Adrenal gland (tissue), 9 donors: ENCODE measurements at regions not wholly inside any gene's neighbourhood (a gene's known extent, or its start where the extent isn't known, plus 50 kb on each side); places are given as distances from the start of the nearest gene placed in this dataset.

ENCODE experiments used
- DNase-seq, 7 donors: peaks; one replicate each; pipeline ENCODE4 v3.0.0-alpha.2; 2019 to 2020
- H3K27ac ChIP-seq, 5 donors: fragments of 200-600 bp; sonication (generic) in 4 of 5; 1 replicate in 3 of 5; 2 replicates in 2 of 5; pipeline versions ENCODE4 v1.5.1 to v1.8.0; 2016 to 2020; ENCODE audit warnings: mild to moderate bottlenecking in 1 of 5
- H3K27me3 ChIP-seq: fragments of 200-600 bp; 2 replicates; pipeline ENCODE4 v1.8.0; 2021
- H3K36me3 ChIP-seq, 2 donors: fragments of 200-600 bp; replicated peaks in 1 of 2; 1 replicate in 1 of 2; 2 replicates in 1 of 2; pipeline versions ENCODE4 v1.5.1 to v1.8.0; 2018 to 2022
- H3K4me1 ChIP-seq, 2 donors: fragments of 200-600 bp; replicated peaks in 1 of 2; 1 replicate in 1 of 2; 2 replicates in 1 of 2; pipeline versions ENCODE4 v1.5.1 to v1.8.0; 2018 to 2021
- H3K4me3 ChIP-seq, 4 donors: fragments of 200-600 bp; sonication (generic) in 3 of 4; one replicate each; pipeline ENCODE4 v1.5.1; 2016 to 2018
- H3K9me3 ChIP-seq, 3 donors: fragments of 200-600 bp; sonication (generic) in 1 of 3; replicated peaks in 1 of 3; 1 replicate in 2 of 3; 2 replicates in 1 of 3; pipeline versions ENCODE4 v1.5.1 to v1.8.0; 2016 to 2021
- CTCF ChIP-seq, 6 experiments: fragments of 450-650 bp in 4 of 6; fragments of 200-600 bp in 2 of 6; sonication (generic) in 1 of 6; IDR thresholded peaks; 1 replicate in 5 of 6; 2 replicates in 1 of 6; pipeline versions ENCODE4 v1.5.1 to v1.8.0; 2016 to 2021; ENCODE audit warnings: antibody characterized with exemption in 6 of 6, mild to moderate bottlenecking in 2 of 6, moderate library complexity in 1 of 6
- POLR2A ChIP-seq, 2 donors: fragments of 450-650 bp; IDR thresholded peaks; one replicate each; pipeline ENCODE4 v1.6.1; 2017; ENCODE audit warnings: antibody characterized with exemption in 2 of 2, mild to moderate bottlenecking in 2 of 2, moderate library complexity in 1 of 2
- WGBS, 4 donors: extraction: QIAGEN DNeasy Blood & Tissue Kit in 2 of 4; methylation state at CpG; one replicate each; pipeline versions ENCODE4 v1.1.5 to v1.1.7; 2013 to 2017; 5-methylcytosine and 5-hydroxymethylcytosine counted together
- intact Hi-C, 2 donors: fragments of 100-400 bp; cut with DNase I; formaldehyde crosslinking; loops; one replicate each; pipeline versions ENCODE4 v1.14.1 to v1.15.0; 2022 to 2023
- donor health status: healthy with polysubstance abuse.
- donor health status: Bipolar disorder and iron deficiency.
- donor health status: DM: yes; HTN: yes; CAD: no.
- donor health status: DM: no; HTN: no; CAD: no.
- donor health status: DM: no; HTN: no; CAD: no.

- Histone ChIP-seq H3K27ac (no peak overlapping the region), H3K27me3 (no peaks in the 10 kb centered on the region), H3K36me3 (no peaks in the 10 kb centered on the region), H3K4me1 (no peaks in the 10 kb centered on the region), H3K9me3 (no peaks in the 10 kb centered on the region), H3K4me3 (no peak overlapping the region)
- TF ChIP-seq POLR2A (IDR thresholded peaks at IDR 0.05): no peak
- TF ChIP-seq CTCF (IDR thresholded peaks at IDR 0.05): no peak
- intact Hi-C loops: loop anchor here in 1 of 2 donors (10.0 kb wide), 1 partner anchor 998 kb away; no protein-coding TSS in a partner anchor
- 59 to 88% (median 84%) methylated on average over 2 of the region's 2 CpGs for WGBS, 4 donors
- no peak for DNase-seq
Measured at GRCh38 chr2:5102823-5103222, 589.4 kb upstream of the SOX11 start.

- H3K4me3 ChIP-seq: no peak overlapping the region
- no peaks in the 10 kb centered on the region for H3K27me3 ChIP-seq
- intact Hi-C loops: no loop called here
- H3K27ac ChIP-seq: no peak overlapping the region
- DNase-seq: no peak
- H3K9me3 ChIP-seq: peaks cover 0 to 5% (median 0%) of the 10 kb centered on the region in 3 donors
- H3K36me3 ChIP-seq: no peaks in the 10 kb centered on the region
- H3K4me1 ChIP-seq: peaks cover 0 to 4% of the 10 kb centered on the region in 2 donors
- TF ChIP-seq CTCF (IDR thresholded peaks at IDR 0.05): no peak
- no peak for TF ChIP-seq POLR2A (IDR thresholded peaks at IDR 0.05)
Measured at GRCh38 chr2:5111581-5111980, 580.6 kb upstream of the SOX11 start.

GRCh38 chr2:5119046-5119445 lies 573.1 kb upstream of the SOX11 start:
- no peaks in the 10 kb centered on the region for H3K4me1 ChIP-seq
- no peak overlapping the region for H3K27ac ChIP-seq
- DNase-seq: no peak
- H3K9me3 ChIP-seq: no peaks in the 10 kb centered on the region
- H3K27me3 ChIP-seq: no peaks in the 10 kb centered on the region
- no peak overlapping the region for H3K4me3 ChIP-seq
- TF ChIP-seq CTCF (IDR thresholded peaks at IDR 0.05) (no peak), POLR2A (IDR thresholded peaks at IDR 0.05) (no peak)
- intact Hi-C loops: no loop called here
- no peaks in the 10 kb centered on the region for H3K36me3 ChIP-seq

- no peak for TF ChIP-seq CTCF (IDR thresholded peaks at IDR 0.05)
- no peak for TF ChIP-seq POLR2A (IDR thresholded peaks at IDR 0.05)
- Histone ChIP-seq H3K27ac (no peak overlapping the region), H3K27me3 (no peaks in the 10 kb centered on the region), H3K4me3 (no peak overlapping the region), H3K4me1 (no peaks in the 10 kb centered on the region), H3K9me3 (no peaks in the 10 kb centered on the region), H3K36me3 (no peaks in the 10 kb centered on the region)
- 34 to 55% (median 43%) methylated on average over 12 of the region's 12 CpGs for WGBS, 4 donors
- DNase-seq: no peak
- intact Hi-C loops: no loop called here
Measured at GRCh38 chr2:5121121-5121520, 571.1 kb upstream of the SOX11 start.
